ENCODE measurements at regions not wholly inside any gene's neighbourhood (a gene's known extent, or its start where the extent isn't known, plus 50 kb on each side); places are given as distances from the start of the nearest gene placed in this dataset.
"Not testable (repeated sequence)": the region's sequence is repeated elsewhere in the genome, so short reads cannot be mapped to it uniquely, and the experiment has no call there.

DNA sequence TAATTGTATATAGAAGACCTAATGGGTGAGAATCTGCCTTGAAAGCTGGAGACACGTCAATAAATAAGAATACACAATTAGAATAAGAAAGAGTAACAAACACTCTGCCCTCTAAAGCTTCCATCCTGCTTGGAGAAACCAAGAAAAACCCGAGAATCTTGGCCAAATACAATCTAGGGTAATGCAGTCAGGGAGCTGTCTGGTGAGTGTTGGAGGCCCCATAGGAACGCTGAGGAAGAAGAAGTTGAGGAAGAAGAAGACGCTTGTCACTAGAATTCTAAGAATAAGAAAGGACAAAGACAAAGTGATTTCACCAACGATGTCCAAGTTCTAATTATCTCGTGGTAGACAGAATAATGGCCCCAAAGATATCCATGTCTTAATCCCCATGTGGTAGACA, 4485.9 kb upstream of the OR11H1 start:
- Histone ChIP-seq H3K9ac (ENCODE audit: low read length) (no peak overlapping the region), H3K9me3 (ENCODE audit: low read length) (peaks cover 11% of the 10 kb centered on the region), H3K36me3 (ENCODE audit: insufficient read depth, low read length) (no peaks in the 10 kb centered on the region), H3K27me3 (ENCODE audit: insufficient read depth, low read depth, low read length) (no peaks in the 10 kb centered on the region), H3K4me2 (ENCODE audit: low read length) (no peak overlapping the region), H3K79me2 (replicated peaks; ENCODE audit: insufficient read depth, low read length) (no peaks in the 10 kb centered on the region), H3K4me3 (ENCODE audit: low read length) (no peak overlapping the region), H3K9me2 (ENCODE audit: insufficient read depth, low read length) (no peaks in the 10 kb centered on the region), H3K27ac (ENCODE audit: low read length) (no peak overlapping the region), H3F3A (ENCODE audit: insufficient read depth, low read length, poor library complexity, severe bottlenecking) (no peaks in the 10 kb centered on the region), H4K20me1 (ENCODE audit: insufficient read depth) (no peaks in the 10 kb centered on the region), H2AFZ (ENCODE audit: low read depth, low read length) (no peak overlapping the region)
- TF ChIP-seq TAF1 (IDR thresholded peaks at IDR 0.05; ENCODE audit: low read depth) (no peak), EZH2 (IDR thresholded peaks at IDR 0.05; ENCODE audit: borderline replicate concordance, insufficient read depth, low read length, poor library complexity, severe bottlenecking) (no peak), EP300 (conservative IDR thresholded peaks at IDR 0.05; ENCODE audit: poor library complexity, severe bottlenecking) (no peak), RAD21 (conservative IDR thresholded peaks at IDR 0.05) (no peak), MXI1 (conservative IDR thresholded peaks at IDR 0.05; ENCODE audit: poor library complexity, severe bottlenecking) (no peak)
- TF ChIP-seq, protein P1, sequence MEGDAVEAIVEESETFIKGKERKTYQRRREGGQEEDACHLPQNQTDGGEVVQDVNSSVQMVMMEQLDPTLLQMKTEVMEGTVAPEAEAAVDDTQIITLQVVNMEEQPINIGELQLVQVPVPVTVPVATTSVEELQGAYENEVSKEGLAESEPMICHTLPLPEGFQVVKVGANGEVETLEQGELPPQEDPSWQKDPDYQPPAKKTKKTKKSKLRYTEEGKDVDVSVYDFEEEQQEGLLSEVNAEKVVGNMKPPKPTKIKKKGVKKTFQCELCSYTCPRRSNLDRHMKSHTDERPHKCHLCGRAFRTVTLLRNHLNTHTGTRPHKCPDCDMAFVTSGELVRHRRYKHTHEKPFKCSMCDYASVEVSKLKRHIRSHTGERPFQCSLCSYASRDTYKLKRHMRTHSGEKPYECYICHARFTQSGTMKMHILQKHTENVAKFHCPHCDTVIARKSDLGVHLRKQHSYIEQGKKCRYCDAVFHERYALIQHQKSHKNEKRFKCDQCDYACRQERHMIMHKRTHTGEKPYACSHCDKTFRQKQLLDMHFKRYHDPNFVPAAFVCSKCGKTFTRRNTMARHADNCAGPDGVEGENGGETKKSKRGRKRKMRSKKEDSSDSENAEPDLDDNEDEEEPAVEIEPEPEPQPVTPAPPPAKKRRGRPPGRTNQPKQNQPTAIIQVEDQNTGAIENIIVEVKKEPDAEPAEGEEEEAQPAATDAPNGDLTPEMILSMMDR (IDR thresholded peaks at IDR 0.05; ENCODE audit: poor library complexity, severe bottlenecking): no peak

DNA sequence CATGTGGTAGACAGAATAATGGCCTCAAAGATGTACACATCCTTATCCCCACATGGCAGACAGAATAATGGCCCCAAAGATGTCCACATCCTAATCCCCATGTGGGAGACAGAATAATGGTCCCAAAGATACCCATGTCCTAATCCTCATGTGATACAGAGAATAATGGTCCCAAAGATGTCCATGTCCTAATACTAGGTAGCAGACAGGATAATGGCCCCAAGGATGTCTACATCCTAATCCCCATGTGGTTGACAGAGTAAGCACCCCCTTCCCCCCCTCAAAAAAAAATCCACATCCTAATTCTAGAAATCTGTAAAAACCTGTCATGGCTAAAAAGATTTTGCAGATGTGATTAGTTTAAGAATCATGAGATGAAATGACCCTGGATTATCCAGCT, 4484.7 kb upstream of the OR11H1 start:
- not testable (repeated sequence) for H3K4me3 ChIP-seq (ENCODE audit: low read length); H3K79me2 ChIP-seq (replicated peaks; ENCODE audit: insufficient read depth, low read length); H3K27ac ChIP-seq (ENCODE audit: low read length); H3K27me3 ChIP-seq (ENCODE audit: insufficient read depth, low read depth, low read length); H4K20me1 ChIP-seq (ENCODE audit: insufficient read depth); H3K36me3 ChIP-seq (ENCODE audit: insufficient read depth, low read length); H3F3A ChIP-seq (ENCODE audit: insufficient read depth, low read length, poor library complexity, severe bottlenecking); H3K9me2 ChIP-seq (ENCODE audit: insufficient read depth, low read length); H2AFZ ChIP-seq (ENCODE audit: low read depth, low read length); H3K4me2 ChIP-seq (ENCODE audit: low read length); H3K9me3 ChIP-seq (ENCODE audit: low read length); H3K9ac ChIP-seq (ENCODE audit: low read length)

DNA sequence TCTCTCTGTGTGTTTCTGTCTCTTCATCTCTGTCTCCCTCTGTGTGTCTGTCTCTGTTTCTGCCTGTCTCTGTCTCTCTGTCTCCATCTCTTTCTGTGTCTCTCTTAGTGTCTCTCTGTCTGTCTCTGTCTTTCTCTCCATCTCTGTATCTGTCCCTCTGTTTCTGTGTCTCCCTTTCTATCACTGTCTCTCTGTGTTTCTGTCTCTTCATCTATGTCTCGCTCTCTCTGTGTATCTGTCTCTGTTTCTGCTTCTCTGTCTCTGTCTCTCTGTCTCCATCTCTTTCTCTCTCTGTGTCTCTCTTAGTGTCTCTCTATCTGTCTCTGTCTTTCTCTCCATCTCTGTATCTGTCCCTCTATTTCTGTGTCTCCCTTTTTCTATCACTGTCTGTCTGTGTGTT, 4479.1 kb upstream of the OR11H1 start:
- not testable (repeated sequence) for H3F3A ChIP-seq (ENCODE audit: insufficient read depth, low read length, poor library complexity, severe bottlenecking); H3K4me2 ChIP-seq (ENCODE audit: low read length); H2AFZ ChIP-seq (ENCODE audit: low read depth, low read length); H3K9me2 ChIP-seq (ENCODE audit: insufficient read depth, low read length); H3K9ac ChIP-seq (ENCODE audit: low read length); H3K27me3 ChIP-seq (ENCODE audit: insufficient read depth, low read depth, low read length); H3K36me3 ChIP-seq (ENCODE audit: insufficient read depth, low read length); H3K9me3 ChIP-seq (ENCODE audit: low read length); H3K4me3 ChIP-seq (ENCODE audit: low read length); H3K79me2 ChIP-seq (replicated peaks; ENCODE audit: insufficient read depth, low read length); H4K20me1 ChIP-seq (ENCODE audit: insufficient read depth); H3K27ac ChIP-seq (ENCODE audit: low read length)

DNA sequence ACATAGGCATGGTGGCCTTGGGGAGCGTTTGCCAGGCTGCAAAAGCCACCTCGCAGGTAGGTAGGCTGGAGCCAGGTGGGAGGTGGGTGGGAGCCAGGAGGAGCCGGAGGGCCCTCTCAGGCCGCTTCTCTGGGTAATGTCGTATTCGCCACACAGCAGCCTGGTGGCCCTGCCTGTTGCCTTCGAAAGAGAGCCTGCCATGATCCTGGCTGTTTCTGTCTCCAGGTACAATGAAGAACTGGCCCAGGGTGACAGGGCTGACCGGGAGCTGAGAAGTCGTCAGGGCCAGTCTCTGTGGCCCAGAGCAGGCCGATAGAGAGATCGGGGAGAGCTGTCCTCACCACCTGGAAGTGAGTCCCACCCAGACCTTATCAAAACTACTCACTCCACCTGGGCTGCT, 4477.8 kb upstream of the OR11H1 start:
- not testable (repeated sequence) for H3F3A ChIP-seq (ENCODE audit: insufficient read depth, low read length, poor library complexity, severe bottlenecking); H2AFZ ChIP-seq (ENCODE audit: low read depth, low read length); H3K79me2 ChIP-seq (replicated peaks; ENCODE audit: insufficient read depth, low read length); H4K20me1 ChIP-seq (ENCODE audit: insufficient read depth); H3K4me3 ChIP-seq (ENCODE audit: low read length); H3K27ac ChIP-seq (ENCODE audit: low read length); H3K36me3 ChIP-seq (ENCODE audit: insufficient read depth, low read length); H3K27me3 ChIP-seq (ENCODE audit: insufficient read depth, low read depth, low read length); H3K4me2 ChIP-seq (ENCODE audit: low read length); H3K9ac ChIP-seq (ENCODE audit: low read length); H3K9me2 ChIP-seq (ENCODE audit: insufficient read depth, low read length)
- H3K9me3 ChIP-seq (ENCODE audit: low read length): peaks cover 15% of the 10 kb centered on the region

DNA sequence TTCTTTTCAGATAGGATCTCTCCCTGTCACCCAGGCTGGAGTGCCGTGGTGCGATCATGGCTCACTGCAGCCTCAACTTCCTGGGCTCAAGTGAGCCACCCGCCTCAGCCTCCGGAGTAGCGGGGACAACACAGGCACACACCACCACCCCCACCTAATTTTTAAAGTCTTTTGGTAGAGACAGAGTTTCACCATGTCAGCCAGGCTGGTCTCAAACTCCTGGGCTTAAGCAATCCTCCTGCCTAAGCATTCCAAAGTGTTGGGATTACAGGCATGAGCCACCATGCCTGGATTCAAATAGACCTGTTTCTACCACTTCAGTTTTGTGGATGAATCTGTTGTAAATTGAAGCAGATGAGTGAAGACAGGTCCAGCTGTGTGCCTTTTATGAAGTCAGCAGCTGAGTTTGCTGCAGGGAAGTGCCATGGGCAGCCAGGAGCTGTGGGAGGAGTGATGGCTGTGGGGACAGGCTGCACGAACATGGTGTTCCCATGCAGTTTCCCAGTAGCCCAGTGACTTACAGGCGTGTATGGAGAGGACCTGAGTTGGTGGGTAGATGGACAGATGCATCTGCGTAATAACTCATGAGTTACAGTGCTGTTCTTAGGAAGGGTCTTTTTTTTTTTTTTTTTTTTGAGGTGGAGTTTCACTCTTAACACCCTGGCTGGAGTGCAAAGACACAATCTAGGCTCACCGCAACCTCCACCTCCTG, 4476.4 kb upstream of the OR11H1 start:
- not testable (repeated sequence) for H3K36me3 ChIP-seq (ENCODE audit: insufficient read depth, low read length); H3F3A ChIP-seq (ENCODE audit: insufficient read depth, low read length, poor library complexity, severe bottlenecking); H3K9me2 ChIP-seq (ENCODE audit: insufficient read depth, low read length); H4K20me1 ChIP-seq (ENCODE audit: insufficient read depth); H3K4me2 ChIP-seq (ENCODE audit: low read length); H3K27ac ChIP-seq (ENCODE audit: low read length); H3K4me3 ChIP-seq (ENCODE audit: low read length); H3K27me3 ChIP-seq (ENCODE audit: insufficient read depth, low read depth, low read length); H3K79me2 ChIP-seq (replicated peaks; ENCODE audit: insufficient read depth, low read length); H2AFZ ChIP-seq (ENCODE audit: low read depth, low read length); H3K9ac ChIP-seq (ENCODE audit: low read length)
- H3K9me3 ChIP-seq (ENCODE audit: low read length): peaks cover 23% of the 10 kb centered on the region

DNA sequence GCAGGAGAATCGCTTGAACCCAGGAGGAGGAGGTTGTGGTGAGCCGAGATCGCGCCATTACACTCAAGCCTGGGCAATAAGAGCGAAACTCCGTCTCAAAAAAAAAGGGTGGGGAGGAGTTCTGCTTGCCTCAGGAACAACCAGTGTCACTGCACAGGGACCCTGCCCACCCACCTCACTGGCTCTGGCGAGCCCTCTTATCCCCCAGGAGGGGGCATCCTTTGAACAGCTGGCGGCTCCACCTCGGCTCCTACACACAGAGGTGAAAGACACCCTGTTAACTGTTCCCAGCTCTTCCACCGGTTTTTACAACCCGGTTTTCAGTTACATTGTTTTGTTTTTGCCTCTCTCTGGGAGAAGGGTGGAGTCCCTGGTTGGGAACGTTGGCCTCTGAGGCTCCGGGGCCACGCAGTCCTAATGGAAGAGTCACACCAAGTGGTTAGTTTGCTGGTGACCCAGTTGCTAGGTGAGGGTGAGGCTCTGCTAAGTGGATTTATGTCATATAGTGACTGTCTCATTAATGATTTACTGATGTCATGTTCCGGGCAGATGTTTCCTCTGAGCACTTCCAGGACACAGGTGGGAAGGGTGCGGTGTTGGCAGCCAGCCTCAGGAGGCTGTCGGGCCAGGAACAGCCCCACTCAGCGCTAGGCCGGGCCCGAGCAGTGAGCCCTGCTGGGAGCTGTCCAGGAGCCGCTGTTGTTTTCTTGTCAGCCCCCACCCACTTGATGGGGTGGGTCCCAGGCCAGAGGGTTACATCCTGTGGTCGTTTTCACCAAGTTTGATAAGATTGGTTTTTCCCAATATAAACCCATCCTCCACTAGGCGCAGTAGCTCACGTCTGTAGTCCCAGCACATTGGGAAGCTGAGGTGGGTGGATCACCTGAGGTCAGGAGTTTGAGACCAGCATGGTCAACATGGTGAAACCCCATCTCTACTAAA, 4474.3 kb upstream of the OR11H1 start:
- H2AFZ ChIP-seq (ENCODE audit: low read depth, low read length); H3K27me3 ChIP-seq (ENCODE audit: insufficient read depth, low read depth, low read length); H3K4me3 ChIP-seq (ENCODE audit: low read length); H3K9me2 ChIP-seq (ENCODE audit: insufficient read depth, low read length); H3F3A ChIP-seq (ENCODE audit: insufficient read depth, low read length, poor library complexity, severe bottlenecking); H3K36me3 ChIP-seq (ENCODE audit: insufficient read depth, low read length); H3K79me2 ChIP-seq (replicated peaks; ENCODE audit: insufficient read depth, low read length); H3K27ac ChIP-seq (ENCODE audit: low read length); H4K20me1 ChIP-seq (ENCODE audit: insufficient read depth); H3K9ac ChIP-seq (ENCODE audit: low read length); H3K4me2 ChIP-seq (ENCODE audit: low read length): not testable (repeated sequence)
- peaks cover 27% of the 10 kb centered on the region for H3K9me3 ChIP-seq (ENCODE audit: low read length)
